GM12878 (cell line): ENCODE measurements at regions not wholly inside any gene's neighbourhood (a gene's known extent, or its start where the extent isn't known, plus 50 kb on each side); places are given as distances from the start of the nearest gene placed in this dataset.
"Not testable (repeated sequence)": the region's sequence is repeated elsewhere in the genome, so short reads cannot be mapped to it uniquely, and the experiment has no call there.

ENCODE experiments used
- ASH2L ChIP-seq: fragments of 300-600, 200-600 bp; sonication (generic); IDR thresholded peaks from 2 replicates; pipeline ENCODE4 v1.6.1; 2017; ENCODE audit warnings: low read depth, mild to moderate bottlenecking, borderline replicate concordance
- ATF7 ChIP-seq: fragments of 450-650 bp; IDR thresholded peaks from 2 replicates; pipeline ENCODE4 v1.6.1; 2016; ENCODE audit warnings: low read depth, mild to moderate bottlenecking
- BACH1 ChIP-seq: fragments of 450-650 bp; IDR thresholded peaks from 2 replicates; pipeline ENCODE4 v1.6.1; 2017; ENCODE audit warnings: mild to moderate bottlenecking, borderline replicate concordance
- CTCF ChIP-seq, 3 experiments: IDR thresholded peaks in 2 of 3; conservative IDR thresholded peaks in 1 of 3; 2 replicates each; pipeline ENCODE4 v1.5.1; 2011; ENCODE audit warnings: low read depth in 3 of 3, low read length in 3 of 3, mild to moderate bottlenecking in 3 of 3, control low read depth in 2 of 3, moderate library complexity in 2 of 3, inconsistent platforms in 1 of 3, mixed read lengths in 1 of 3; ENCODE audit not compliant: control insufficient read depth in 2 of 3, insufficient read depth in 1 of 3; ENCODE audit errors: extremely low read depth in 1 of 3
- POLR2AphosphoS5 ChIP-seq: IDR thresholded peaks from 2 replicates; pipeline ENCODE4 v1.6.1; 2011; ENCODE audit warnings: mild to moderate bottlenecking, low read length, inconsistent platforms
- SIN3A ChIP-seq: IDR thresholded peaks from 2 replicates; pipeline ENCODE4 v1.6.1; 2012; ENCODE audit warnings: low read depth, low read length, improper control_type of control experiment
- STAT3 ChIP-seq: IDR thresholded peaks from 2 replicates; pipeline ENCODE4 v1.6.1; 2011; ENCODE audit warnings: low read depth, low read length, improper control_type of control experiment
- ZNF687 ChIP-seq: fragments of 450-650 bp; IDR thresholded peaks from 2 replicates; pipeline ENCODE4 v1.6.1; 2017; ENCODE audit warnings: mild to moderate bottlenecking, moderate library complexity

- not testable (repeated sequence) for TF ChIP-seq ZNF687; POLR2AphosphoS5; CTCF (IDR thresholded peaks at IDR 0.05 in 2 of 3, conservative IDR thresholded peaks at IDR 0.05 in 1 of 3; ENCODE audit: control insufficient read depth in 2 of 3, extremely low read depth in 1 of 3, insufficient read depth in 1 of 3, low read depth in 3 of 3, low read length in 3 of 3); ASH2L; SIN3A; ATF7; BACH1; STAT3
Observed at GRCh38 chr2:91564700-91565099, 2873.2 kb downstream of the RPIA start.
